ENCODE measurements at regions not wholly inside any gene's neighbourhood (a gene's known extent, or its start where the extent isn't known, plus 50 kb on each side); places are given as distances from the start of the nearest gene placed in this dataset.
"Not testable (repeated sequence)": the region's sequence is repeated elsewhere in the genome, so short reads cannot be mapped to it uniquely, and the experiment has no call there.

DNA sequence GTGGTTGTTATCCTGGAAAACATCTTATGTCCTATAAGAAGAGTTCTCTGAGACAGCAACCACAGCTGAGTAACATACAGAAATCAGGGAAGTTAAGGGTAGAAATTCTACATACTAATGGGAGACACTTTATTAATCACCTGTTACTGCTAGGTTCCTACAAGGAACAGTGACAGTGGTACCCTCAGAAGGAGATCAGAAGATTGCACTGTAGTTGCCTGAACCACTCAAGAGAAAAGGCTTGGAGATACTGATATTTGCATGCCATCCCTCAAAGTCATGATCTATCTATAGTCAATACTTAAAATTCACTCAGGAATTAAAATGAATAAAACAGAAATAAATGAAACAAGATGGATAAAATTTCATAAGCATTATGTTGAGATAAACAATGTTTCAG, 136.0 kb downstream of the LMLN start:
- no peak for DNase-seq (ENCODE audit: low spot score)

- DNase-seq (ENCODE audit: low spot score), result no peak
Observed at GRCh38 chr3:198097048-198097447, 137.0 kb downstream of the LMLN start.

- not testable (repeated sequence) for DNase-seq (ENCODE audit: low spot score)
Observed at GRCh38 chr3:198098661-198099081, 138.7 kb downstream of the LMLN start.

- not testable (repeated sequence) for DNase-seq (ENCODE audit: low spot score)
Observed at GRCh38 chr3:198103070-198103469, 143.1 kb downstream of the LMLN start.

DNA sequence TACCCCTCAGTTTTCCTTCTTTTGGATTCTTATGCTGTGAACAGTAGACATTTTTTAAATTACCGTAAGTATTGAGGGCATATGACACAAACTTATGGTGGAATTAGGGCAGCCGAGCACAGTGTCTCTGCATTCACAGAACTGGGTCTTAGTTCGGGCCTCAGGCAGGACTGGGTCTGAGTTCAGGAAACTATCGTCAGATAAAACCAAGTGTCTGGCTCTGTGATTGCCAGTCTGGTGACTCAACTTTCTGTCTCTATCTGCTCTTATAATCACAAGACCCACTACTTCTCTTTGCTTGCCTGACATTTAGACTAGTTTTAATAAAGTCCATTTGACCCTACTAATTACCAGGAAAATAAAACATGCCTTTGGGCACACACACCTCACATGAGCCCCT, 146.2 kb downstream of the LMLN start:
- DNase-seq (ENCODE audit: low spot score), result no peak

DNA sequence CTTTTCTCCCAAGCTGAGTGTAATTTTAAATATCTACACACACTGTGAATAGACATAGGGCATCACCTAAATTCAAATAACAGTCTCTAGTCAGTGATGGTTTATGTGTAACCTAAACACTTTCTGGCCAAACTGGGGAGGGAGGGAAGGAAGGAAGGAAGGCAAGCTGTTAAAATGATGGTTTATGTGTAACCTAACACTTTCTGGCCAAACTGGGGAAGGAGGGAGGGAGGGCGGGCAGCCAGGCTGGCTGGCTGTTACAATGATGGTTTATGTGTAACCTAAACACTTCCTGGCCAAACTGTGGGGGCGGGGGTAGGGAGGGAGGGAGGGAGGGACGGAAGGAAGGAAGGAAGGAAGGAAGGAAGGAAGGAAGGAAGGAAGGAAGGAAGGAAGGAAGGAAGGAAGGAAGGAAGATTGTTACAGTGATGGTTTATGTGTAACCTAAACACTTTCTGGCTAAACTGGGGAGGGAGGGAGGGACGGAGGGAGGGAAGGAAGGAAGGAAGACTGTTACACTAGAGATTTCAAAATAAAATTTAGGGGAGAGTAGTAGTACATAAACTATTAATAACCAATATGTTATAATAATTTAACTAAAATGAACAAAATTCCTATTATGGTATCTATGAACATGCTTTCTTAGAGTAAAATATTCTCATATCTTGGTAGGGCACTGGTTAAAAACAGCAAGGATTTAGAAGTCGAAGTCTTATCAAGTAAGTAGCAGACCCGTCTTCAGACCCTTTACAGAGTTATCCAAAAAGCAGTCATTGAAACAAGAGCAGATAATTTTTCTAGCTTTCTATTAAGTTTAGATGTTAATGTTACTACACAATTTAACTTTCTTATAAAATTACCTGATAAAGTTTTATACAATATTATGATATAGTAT, 148.1 kb downstream of the LMLN start:
- no peak for DNase-seq (ENCODE audit: low spot score)

- DNase-seq (ENCODE audit: low spot score), result no peak
Observed at GRCh38 chr3:198109883-198110282, 149.9 kb downstream of the LMLN start.

DNA sequence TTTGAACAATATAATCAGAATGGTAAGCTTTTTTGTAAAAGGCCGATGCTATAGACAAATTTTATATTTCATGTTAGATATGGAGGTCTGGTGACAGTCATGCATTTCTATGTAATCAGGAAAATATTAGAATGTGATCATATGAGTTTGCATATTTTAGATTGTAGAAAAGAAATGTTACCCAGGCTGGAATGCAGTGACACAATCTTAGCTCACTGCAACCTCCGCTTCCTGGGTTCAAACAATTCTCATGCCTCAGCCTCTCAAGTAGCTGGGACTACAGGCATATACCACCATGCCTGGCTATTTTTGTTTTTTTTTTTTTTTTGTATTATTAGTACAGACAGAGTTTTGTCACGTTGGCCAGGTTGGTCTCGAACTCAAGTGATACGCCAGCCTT, 152.0 kb downstream of the LMLN start:
- no peak for DNase-seq (ENCODE audit: low spot score)

DNA sequence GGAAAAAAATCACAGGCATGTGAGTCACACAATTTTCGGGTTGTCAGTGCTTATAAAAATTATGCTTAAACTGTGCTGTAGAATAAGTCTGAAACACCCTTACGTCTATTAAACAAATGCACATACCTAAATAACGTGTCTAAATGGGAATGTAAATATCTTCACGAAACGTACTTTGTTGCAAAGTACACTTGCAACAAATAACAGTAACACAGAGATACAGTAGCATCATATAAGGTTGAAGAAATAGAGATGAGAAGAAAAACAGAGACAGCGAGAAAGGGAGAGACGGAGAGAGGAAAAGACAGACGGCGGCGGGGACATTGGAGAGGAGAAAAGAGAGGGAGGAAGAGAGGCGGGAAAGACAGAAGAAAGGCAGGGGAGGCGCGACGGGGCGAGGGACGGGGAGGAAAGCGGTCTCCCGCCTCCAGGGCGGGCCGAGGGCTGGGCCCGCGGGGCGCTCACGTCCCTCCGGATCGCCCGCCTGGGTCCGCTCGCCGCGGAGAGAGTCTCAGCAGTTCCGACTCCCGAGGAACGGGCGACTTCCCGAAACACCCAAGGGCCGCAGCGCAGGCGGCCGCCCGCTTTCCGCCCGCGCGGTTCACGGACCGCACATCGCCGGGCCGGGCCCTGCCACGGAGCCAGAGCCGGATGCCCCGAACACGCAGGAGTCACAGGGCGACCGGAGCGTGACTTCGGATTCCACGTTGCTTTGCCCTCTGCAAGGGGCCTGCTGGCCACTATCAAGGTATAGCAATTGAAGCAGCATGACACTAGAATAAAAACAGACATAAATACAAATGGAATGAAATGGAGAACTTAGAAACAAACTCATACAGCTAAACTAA, 153.4 kb downstream of the LMLN start:
- peak; percentile 63 for DNase-seq (ENCODE audit: low spot score)

- not testable (repeated sequence) for DNase-seq (ENCODE audit: low spot score)
Observed at GRCh38 chr3:198114516-198114915, 154.5 kb downstream of the LMLN start.

DNA sequence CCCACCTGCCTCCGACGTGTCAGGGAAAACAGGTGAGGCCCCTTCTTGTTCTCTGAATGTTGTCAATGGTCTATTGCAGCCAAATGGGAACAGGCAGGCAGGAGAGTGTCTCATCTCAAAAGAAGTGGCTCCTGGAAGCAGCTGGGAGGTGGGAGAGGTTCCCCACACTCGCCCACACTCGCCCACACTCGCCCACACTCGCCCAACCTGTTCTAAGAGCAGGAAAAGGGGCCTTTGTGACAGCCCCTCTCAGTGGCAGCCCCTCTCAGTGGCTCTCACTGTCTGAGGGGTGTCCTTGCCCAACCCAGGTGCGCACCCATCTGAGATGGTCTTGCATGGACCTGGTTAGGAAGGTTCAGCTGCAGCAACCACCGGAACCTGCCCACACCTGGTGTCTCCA, 162.2 kb downstream of the LMLN start:
- not testable (repeated sequence) for DNase-seq (ENCODE audit: low spot score)

DNA sequence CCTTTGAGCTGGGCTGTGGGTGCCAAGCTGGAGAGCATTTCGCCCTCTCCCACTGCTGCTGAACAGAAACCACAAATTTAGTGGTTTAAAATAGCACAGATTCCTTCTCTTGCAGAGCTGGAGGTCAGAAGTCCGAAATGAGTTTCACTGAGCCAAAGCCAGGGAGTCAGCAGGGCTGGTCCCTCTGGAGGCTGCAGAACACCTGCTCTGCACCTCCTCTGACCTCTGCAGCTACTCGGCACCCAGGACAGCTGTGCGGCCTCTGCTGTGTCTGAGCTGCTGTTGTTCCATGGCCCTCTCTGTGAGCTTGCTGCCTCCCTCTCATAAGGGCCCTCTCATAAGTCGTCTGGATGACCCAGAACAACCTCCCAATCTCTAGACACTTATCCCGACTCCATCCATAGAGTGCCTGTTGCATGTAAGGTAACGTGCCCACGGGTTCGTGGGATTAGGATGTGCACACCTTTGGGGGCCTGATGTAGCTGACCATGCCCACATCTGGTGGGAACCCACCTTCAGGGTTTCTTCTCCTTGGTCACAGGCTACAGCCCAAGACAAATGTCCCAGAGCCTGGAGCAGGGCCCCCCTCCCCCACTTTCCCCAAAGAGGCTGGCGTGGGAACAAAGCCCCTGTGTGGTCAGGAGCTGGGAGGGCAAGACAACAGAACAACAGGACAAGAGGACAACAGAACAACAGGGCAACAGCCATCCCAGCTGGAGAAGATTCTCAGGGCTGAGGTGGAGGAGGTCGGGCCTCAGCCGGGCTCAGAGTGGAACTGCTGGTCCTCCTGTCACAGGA, 177.2 kb downstream of the LMLN start:
- DNase-seq (ENCODE audit: low spot score), result not testable (repeated sequence)

DNA sequence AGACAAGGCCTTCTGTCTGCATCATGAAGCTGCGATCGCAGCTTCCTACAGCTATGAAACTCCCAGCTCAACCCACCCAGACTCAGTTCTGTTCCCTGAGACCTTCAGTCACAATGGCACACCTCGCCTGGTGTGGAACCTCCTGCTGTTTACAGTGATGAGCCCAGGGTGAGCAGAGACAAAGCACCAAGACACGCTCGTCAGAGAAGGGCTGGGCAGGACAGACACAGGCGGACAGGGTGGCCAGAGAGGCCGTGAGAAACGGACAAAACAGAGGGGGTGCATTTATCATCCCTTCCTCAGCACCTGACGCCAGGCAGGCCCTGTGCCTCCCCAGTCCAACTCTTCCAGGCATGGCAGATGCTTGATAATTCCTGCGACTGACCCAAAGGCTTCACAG, 178.2 kb downstream of the LMLN start:
- not testable (repeated sequence) for DNase-seq (ENCODE audit: low spot score)

GRCh38 chr3:198139037-198139436, 179.0 kb downstream of the LMLN start:
- DNase-seq (ENCODE audit: low spot score), result not testable (repeated sequence)

DNA sequence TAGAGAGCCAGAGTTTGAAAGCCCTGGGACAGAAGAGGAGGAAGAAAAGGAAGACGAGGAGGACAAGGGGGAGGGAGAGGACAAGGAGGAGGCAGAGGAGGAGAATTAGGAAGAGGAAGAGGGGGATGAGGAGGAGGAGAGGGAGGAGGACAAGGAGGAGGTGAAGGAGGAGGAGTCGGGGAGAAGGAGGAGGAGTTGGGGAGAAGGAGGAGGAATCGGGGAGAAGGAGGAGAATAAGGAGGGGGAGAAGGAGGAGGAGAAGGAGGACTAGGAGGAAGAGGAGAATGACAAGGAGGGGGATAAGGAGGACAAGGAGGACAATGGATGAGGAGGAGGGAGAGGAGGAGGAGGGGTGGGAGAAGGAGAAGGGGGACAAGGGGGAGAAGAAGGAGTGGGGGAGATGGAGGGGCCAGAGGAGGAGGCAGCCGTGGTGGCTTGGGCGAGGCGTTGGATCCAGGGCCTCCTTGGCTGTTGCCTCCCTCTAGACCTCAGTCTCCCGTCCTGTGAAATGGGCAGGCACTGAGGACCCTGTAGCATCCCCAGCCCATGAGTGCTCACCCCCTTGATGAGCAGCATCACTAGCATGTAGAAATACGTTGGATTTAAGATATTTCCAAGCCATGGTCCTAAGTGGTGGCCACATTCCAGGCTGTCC, 179.6 kb downstream of the LMLN start:
- DNase-seq (ENCODE audit: low spot score), result not testable (repeated sequence)

DNA sequence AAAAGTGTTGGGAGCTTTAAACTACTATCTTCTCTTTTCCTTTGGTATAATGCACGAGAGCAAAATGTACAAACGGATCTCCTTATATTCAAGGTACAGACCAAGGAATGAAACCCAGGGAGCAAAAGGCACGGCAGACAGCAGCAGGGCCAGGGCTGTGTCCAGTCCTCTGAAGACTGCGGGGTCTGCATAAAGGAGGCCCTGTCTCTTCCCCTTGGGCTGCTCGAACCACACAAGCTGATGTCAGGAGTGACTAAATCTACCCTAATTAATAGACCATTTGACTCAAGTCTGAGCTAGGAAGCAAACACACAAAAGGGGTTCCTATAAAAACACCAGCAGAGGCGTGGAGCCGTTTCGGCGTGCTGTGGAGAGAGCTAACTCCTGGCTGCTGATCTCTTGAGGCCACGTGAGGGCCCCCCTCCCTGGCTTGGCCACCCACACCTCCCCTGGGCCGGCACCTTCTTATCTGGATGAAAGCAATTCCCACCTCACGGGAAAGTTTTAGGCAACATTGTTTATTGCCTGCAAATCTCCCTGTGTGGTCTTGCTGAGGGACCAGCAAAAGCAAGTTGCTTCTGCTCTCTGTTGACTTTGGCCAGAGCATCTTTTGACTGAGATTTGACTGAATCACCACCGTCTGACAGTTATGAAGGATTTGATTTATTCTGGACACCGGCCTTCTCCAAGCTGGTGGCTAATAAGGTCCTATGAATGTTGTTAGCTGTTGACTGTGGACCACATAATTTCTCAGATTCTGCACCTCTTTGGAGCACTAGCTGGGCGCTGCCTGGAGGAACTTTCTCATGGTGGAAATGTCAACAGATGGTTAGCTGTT, 183.5 kb downstream of the LMLN start:
- DNase-seq (ENCODE audit: low spot score), result not testable (repeated sequence)

DNA sequence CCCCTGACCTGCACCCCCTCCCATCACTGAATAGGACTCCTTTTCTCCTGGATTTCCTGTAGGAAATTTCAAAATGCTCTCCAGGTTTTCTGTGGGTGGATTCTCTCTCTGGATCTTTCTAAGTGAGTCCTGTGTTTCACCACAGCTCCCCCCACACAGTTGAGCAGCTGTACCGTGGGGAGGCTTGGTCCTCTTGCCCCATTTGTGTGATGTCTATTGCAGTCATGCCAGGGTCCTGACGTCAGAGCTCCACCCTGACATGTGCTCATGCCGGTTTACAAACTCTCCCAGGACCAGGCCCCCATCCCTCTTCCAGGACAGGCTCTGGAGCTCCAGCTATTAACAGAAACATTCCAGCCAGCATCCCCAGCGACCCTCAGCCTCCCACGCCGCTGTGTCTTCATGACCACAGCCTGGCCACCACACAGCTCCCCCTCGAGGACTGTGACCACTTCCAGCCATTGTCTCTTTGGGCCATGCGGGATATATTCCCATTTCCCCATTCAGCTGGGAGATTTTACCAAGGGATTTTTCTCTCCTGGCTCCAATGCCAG, 185.3 kb downstream of the LMLN start:
- DNase-seq (ENCODE audit: low spot score), result not testable (repeated sequence)

DNA sequence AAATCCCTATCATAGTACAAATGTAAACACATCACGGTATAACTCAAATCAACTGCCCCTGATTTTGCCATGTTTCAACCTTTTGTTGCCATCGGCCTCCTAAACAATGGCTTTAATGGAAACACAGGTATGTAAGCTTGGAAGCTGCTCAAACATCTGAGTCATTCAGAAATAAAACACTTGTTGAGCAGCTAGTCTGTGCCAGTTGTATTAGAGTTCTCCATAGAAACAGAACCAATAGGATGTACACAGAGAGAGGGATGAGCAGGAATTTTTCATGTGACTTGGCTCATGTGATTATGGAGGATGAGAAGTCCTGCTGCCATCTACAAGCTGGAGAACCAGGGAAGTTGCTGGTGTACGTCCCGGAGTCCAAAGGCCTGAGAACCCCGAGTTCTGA, 186.1 kb downstream of the LMLN start:
- not testable (repeated sequence) for DNase-seq (ENCODE audit: low spot score)

GRCh38 chr3:198146559-198147164, 186.6 kb downstream of the LMLN start:
- not testable (repeated sequence) for DNase-seq (ENCODE audit: low spot score)

DNA sequence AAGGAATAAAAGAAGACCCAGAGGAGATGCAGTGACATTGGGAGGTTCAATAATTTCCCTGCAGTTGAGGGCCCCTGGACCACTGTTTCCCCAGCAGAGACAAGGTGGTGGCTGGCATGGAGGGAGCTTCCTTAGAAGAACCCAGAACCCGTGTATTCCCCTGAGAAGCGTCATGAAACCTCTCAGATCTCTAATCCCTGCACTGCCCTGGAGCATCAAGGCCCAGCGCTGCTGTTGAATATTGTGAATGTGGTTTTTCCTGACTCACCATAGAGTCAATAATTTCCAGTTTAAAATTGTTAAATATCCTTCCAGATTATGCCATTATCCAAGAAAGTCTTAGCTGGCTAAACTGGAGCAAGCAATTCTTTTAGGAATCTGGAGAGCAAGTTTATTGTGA, 187.2 kb downstream of the LMLN start:
- DNase-seq (ENCODE audit: low spot score), result not testable (repeated sequence)
